GM18499 (cell line): ENCODE measurements at regions not wholly inside any gene's neighbourhood (a gene's known extent, or its start where the extent isn't known, plus 50 kb on each side); places are given as distances from the start of the nearest gene placed in this dataset.

Experiments used
- ATAC-seq: cut with Tn5 transposase; IDR thresholded peaks from one replicate; pipeline ENCODE4 v1.9.1; 2021; ENCODE audit warnings: moderate number of reproducible peaks; ENCODE audit not compliant: insufficient read depth, unreplicated experiment

- no peak for ATAC-seq
Observed at GRCh38 chr5:174281855-174282254, 236.3 kb downstream of the NSG2 start.

DNA sequence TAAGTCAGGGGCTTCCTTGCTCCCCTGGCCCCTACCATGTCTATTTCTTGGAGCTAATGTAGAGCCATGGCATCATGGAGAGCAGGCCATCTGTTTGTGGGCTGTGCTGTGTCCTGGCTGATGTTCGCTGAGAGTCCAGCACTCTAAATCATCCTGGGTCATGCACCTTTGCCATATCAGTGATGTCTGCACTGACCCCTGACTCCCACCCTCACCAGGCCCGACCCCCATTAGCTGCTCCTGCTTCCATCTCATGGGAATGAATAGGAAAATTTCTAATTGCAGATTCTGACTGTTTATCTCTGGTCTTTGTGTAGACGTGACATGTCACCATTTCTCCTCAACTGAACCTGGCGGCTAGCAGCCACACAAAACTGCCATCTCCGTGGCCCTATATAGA is 236.9 kb downstream of the NSG2 start:
- ATAC-seq = no peak

- ATAC-seq = no peak
Observed at GRCh38 chr5:174283211-174284005, 237.9 kb downstream of the NSG2 start.

GRCh38 chr5:174284873-174285272 is 239.4 kb downstream of the NSG2 start:
- no peak for ATAC-seq

- no peak for ATAC-seq
Observed at GRCh38 chr5:174287761-174288160, 242.3 kb downstream of the NSG2 start.

GRCh38 chr5:174288439-174288838 is 242.9 kb downstream of the NSG2 start:
- no peak for ATAC-seq

- no peak for ATAC-seq
Observed at GRCh38 chr5:174291162-174291561, 245.7 kb downstream of the NSG2 start.

DNA sequence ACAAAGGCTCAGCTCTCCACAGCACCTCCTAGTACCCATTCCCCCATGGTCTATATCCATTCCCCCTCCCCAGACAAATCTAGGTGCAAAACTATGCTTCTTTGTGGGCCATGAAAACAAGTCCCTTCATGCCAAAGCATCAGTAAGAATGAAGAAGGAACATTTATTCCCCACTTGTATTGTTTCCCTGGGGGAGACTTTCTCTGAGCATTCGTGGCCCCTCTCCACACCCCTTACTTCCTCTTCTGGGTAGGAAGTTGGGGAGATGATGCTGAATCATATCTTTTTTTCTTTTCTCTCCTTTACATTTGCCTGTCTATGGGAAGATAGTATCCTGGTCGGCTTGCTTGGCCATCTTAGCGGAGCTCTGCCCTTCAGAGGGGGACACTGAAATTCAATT is 246.8 kb downstream of the NSG2 start:
- ATAC-seq = no peak

DNA sequence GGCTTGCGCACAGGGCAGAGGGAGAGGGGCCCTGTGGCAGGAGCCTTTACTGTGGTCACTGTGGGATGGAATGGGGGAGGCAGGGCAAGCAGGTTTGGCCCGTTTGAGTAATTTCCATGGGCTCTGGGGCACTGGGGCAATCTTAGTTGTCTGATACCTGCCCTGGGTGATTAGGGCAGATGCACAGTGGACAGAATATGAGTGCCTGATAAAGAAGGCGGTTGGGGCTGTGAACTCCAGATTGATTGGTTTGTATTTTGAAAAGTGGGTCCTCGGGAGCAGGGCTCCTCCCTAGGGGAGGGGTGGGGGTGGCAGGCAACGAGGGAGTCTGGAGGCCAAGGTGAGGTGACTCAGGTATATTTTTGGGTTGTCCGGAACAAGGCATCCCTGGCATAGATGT is 247.5 kb downstream of the NSG2 start:
- no peak for ATAC-seq

GRCh38 chr5:174293481-174293880 is 248.0 kb downstream of the NSG2 start:
- no peak for ATAC-seq

DNA sequence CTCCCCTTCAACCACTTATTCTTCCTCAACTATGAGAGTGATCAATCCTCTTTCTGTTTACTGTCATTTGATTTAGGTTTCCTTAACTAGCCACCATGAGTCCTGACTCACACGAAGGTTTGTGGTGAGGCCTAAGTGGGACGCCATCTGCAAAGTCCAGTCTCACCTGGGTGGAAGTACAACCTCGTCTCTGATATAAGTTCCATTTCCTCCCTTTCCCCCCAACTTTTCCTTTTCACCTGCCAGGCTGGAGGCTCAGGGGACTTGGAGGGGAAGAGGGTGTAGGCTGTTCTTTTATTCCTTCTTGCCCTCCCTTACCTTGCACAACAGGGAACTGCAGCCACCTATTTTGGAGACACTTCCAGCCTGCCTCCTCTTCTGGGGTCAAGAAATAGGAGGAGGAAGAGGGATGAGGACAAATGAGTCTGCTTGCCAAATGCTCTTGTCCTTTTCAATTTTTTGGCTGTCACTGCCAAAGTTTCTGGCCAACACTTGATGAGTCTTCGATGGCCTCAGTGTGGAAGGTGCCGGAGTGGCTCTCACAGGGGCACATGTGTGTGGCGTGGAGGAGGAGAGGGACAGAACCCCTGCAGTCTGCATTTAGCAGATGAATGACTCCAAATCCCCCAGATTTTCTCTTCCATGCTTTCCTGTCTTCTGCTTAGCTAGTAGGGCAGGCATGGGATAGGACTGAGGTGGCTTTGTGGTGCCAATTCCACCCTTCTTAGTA is 249.6 kb downstream of the NSG2 start:
- ATAC-seq = no peak

GRCh38 chr5:174295702-174296436 is 250.4 kb downstream of the NSG2 start:
- no peak for ATAC-seq

DNA sequence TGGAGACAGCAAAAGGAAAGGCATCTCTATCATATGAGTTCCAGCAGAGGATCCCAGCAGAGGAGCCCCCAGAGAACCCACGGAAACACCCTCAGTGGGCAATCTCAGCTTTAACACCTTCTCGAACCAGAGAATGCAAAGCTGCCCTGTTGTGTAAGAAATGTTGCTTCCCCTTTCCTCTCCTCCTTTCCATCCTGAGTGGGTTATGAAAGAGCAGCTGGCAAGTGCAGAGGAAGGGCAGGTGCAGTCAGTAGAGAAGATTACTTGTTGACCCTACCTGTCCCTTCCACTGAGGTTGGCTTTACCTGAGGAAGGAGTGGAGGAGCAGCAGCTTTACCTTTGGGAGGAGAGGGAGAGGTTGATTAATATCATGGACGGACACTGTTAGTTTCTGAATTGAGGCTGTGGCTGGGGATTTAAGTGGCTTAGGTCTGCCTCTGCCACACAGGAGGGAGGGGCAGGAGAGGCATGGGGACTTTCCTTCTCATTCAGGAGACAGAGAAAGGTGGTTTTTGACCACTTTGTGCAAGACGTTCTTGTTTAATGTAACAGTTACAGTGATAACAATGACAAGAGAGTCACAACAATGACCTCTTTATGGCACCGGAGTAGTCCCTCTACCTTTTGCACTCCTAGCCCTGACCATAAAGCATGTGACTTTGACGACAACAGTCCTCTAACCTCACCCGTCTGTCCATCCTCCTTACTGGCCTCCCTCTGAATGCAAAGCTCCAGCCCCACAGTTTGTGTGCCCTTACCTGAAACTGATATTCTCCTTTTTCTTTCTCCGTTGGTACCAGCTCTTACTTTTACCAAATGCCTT is 254.8 kb downstream of the NSG2 start:
- ATAC-seq = no peak

DNA sequence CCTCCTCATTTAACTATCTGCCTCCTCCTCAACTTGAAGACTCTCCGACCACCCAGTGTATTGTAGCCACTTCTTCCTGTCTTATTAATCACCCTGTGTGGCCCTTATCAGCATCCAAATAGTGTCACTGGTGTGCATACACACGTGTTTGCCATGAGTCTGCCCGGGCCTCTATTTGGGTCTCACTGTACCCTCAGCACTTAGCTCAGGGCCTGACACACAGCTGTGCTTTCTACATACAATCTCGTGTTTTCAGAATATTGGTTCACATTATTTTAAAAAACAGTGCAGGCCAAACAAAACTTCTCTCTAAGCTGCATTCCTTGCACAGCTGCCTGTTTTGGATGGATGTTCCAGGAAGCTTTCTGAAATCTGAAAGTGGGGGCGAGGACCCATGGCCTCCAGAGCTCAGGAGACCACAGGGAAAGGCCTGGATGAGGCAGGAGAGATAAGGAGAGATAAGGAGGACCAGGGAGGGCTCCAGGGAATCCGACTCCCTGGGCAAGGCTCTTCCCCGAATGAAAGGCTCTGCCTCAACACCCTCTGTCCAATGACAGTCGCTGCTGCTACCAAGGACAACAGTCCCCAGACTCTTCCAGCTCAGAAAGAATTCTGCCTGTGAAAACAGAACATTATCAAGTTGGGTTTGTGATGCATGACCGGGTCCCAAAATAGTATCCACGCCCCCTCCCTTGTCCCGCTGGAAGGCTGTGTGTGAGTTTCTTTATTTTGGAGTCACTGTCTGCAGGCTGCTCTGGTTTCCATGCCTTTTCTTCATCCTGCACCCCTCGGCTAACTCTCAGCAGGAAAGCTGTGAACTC is 255.6 kb downstream of the NSG2 start:
- ATAC-seq = no peak

- no peak for ATAC-seq
Observed at GRCh38 chr5:174301848-174302625, 256.5 kb downstream of the NSG2 start.

DNA sequence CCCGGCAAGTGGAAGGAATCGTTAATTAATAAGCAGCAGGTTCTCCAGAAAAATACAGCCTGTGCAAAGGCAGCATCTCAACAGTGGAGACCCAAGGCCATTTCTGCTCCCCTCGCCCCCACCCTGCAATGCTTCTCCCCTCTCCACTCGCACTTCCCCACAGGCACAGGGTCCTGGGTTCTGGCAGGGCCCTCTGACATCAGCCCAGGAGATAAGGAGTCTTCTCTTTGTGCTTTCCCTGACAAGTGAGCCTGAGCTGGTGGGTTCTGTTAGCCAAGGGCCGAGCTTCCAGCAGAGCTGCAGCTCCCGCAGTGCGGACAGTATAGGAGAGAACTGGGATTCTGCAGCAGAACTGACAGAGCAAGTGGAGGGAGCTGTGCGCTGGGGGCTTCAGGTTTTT is 257.5 kb downstream of the NSG2 start:
- ATAC-seq = no peak

DNA sequence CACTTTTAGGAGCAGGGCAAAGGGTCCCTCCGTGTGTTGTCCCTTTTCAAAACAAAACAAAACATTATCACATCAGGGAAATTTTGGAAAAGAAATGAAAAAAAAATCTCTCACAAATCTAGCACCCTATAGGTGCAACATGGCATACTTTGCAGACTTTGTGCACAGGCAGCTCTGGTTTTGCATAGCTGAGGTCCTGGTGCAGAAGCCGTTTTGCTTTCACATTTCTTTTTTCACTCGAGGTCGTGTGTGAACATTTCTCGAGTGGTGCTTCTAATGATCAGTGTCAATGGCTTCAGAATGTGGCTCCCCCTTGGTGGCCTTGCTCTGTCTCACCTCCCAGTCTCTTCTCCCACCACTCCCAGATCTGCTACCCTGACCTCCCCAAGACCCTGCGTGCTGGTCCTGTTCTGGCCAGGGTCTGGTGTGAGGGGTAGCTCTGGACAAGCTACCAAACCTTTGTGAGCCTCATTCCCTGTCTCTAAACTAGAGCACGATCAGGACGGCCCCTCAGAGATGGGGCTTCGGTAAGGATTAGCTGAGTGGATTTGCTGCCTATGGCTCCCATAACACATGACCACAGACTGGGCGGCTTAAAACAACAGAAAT is 258.0 kb downstream of the NSG2 start:
- no peak for ATAC-seq

- ATAC-seq = no peak
Observed at GRCh38 chr5:174305241-174305681, 259.8 kb downstream of the NSG2 start.
